HG02642 (cell line): ENCODE measurements at regions not wholly inside any gene's neighbourhood (a gene's known extent, or its start where the extent isn't known, plus 50 kb on each side); places are given as distances from the start of the nearest gene placed in this dataset.

Experiments
- ATAC-seq: cut with Tn5 transposase; IDR thresholded peaks from one replicate; pipeline ENCODE4 v1.9.1; 2021; ENCODE audit warnings: mild to moderate bottlenecking; ENCODE audit not compliant: unreplicated experiment, poor library complexity

- ATAC-seq = no peak
Observed at GRCh38 chr13:40336228-40337221, 329.9 kb downstream of the FOXO1 start.

DNA sequence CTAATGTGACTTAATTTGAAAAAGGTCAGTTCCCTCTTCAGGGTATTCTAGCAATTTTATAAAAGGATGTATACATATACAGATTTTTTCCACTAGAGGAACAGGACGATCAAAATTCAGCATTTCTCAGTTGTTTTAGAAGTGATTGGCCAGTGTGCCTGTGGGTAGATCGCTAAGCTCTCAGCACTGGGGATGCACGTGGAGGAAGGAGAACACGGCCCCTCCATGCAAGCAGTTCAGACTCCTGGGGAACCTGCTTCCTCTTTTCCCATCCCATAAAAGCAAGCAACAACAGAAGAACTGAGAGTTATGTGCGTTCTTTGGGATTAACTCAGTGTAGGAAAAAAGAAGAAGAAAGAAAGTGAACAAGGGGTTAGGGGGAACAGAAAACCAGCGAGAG lies 328.8 kb downstream of the FOXO1 start:
- ATAC-seq = no peak

DNA sequence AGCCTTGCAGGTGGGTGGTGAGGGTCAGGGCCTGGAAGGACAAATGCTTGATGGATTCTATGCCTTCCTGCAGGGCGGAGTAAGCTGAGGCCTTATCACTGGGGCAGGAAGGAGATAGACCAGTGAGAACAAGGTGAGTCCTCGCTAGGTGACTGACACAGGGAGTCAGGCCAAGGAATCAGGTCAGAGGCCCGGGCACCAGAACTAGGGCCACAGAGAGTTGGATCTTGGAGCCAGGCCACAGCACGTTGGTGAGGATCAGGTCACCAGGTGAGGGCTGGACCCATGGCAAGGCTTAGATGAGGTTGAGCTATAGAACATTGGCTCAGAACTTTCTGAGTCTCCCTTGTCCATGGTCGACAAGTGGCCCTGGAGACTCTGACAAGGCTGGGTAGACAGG lies 328.2 kb downstream of the FOXO1 start:
- ATAC-seq = no peak

GRCh38 chr13:40340368-40341095 lies 325.9 kb downstream of the FOXO1 start:
- no peak for ATAC-seq

DNA sequence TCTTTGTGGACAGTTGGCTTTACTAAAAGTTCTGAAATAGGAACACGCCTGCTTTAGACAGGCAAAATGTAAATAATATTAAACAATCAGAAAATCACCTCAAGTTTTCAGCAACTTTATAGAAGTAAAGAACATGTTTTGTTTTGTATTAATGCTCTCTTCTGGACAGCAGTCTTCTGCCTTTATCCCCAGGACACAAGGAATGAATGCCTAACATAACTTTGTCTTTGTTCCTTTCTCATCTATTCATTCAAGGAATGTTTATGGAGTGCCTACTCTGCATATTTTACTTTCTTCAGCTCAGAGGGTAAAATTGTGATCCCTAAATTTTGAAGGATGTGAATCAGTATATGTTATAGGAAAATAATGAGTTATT lies 325.4 kb downstream of the FOXO1 start:
- ATAC-seq = no peak

GRCh38 chr13:40341501-40341900 lies 324.9 kb downstream of the FOXO1 start:
- ATAC-seq = no peak

- no peak for ATAC-seq
Observed at GRCh38 chr13:40342461-40342860, 324.0 kb downstream of the FOXO1 start.

GRCh38 chr13:40342901-40343300 lies 323.5 kb downstream of the FOXO1 start:
- ATAC-seq = no peak

- ATAC-seq = no peak
Observed at GRCh38 chr13:40343550-40344269, 322.7 kb downstream of the FOXO1 start.

- no peak for ATAC-seq
Observed at GRCh38 chr13:40344270-40345148, 321.9 kb downstream of the FOXO1 start.

DNA sequence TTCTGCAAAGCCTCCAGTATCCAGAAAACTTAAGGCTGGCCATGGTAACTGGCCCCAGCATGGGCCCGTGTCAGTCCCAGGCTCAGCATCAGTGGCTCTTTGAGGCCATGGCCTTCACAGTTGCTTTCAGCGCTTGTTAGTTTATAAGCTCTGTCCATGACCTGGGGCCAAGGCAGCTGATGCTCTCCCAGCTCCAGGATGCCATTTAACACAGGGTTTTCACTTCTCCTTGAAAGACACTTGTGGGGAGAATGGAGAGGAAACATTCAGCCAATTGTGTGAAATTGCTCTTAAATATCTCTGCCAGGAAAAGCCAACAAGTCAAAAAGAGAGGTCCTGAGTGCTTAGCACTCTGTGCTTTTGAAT lies 321.3 kb downstream of the FOXO1 start:
- ATAC-seq = no peak

- ATAC-seq = no peak
Observed at GRCh38 chr13:40345654-40346372, 320.6 kb downstream of the FOXO1 start.

DNA sequence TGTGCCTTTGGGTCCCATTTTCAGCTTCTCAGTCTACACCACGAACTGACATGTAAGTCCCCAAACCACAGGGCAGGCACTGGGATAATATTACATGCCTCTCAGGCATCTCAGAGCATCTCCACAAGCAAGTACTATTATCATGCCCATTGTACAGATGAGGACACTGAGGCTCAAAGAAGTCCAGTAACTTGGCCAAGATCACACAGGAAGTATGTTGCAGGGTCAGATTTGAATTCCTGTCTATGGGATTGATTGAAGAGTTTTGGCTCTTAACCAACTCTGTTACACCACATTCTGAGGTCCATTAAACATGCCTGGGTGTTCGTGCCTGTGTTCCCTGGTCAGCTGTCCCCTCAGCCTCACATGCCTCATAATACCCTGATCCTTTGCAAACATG lies 319.8 kb downstream of the FOXO1 start:
- ATAC-seq = no peak

DNA sequence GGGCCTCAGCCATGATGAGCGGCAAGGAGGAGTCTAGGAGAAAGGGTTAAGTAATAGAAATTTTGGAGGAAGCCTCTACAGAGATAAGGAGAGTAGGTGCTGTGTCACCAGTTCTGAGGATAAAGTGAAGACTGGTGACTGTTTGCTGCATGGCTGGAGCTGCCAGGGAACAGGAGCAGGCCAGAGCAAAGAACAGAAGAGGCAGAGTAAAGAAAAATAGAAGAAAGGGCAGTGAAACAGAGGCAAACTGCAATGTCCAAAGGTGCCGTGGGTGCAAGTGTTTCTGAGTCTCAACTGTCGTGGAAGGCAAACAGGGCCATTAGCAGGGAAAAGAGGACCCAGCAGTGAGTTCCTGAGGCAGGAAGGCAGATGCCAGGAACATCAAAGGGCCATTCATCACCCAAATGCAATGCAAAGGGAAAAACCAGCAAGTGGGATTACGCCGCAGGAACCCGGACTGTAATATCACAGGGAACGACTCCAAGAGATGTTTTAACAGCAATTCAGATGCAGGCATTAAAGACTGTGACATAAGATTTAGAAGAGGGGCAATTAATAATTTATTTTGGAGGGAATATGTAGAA lies 318.3 kb downstream of the FOXO1 start:
- no peak for ATAC-seq

- no peak for ATAC-seq
Observed at GRCh38 chr13:40350283-40350992, 316.0 kb downstream of the FOXO1 start.

- ATAC-seq = no peak
Observed at GRCh38 chr13:40351537-40352379, 314.7 kb downstream of the FOXO1 start.

GRCh38 chr13:40352380-40352778 lies 314.1 kb downstream of the FOXO1 start:
- no peak for ATAC-seq
